LHCN-M2 (cell line): ENCODE measurements at regions not wholly inside any gene's neighbourhood (a gene's known extent, or its start where the extent isn't known, plus 50 kb on each side); places are given as distances from the start of the nearest gene placed in this dataset.

Experiments used
- DNase-seq: peaks from one replicate; pipeline ENCODE4 v3.0.0-alpha.2; 2012; ENCODE audit warnings: low read depth

- no peak for DNase-seq
Observed at GRCh38 chr7:12783421-12784095, 96.1 kb downstream of the ARL4A start.

- DNase-seq, result no peak
Observed at GRCh38 chr7:12785473-12785872, 98.0 kb downstream of the ARL4A start.

GRCh38 chr7:12786494-12786893 is 99.1 kb downstream of the ARL4A start:
- DNase-seq, result no peak

- no peak for DNase-seq
Observed at GRCh38 chr7:12788171-12788570, 100.7 kb downstream of the ARL4A start.

GRCh38 chr7:12788591-12788990 is 101.2 kb downstream of the ARL4A start:
- DNase-seq, result no peak

- DNase-seq, result no peak
Observed at GRCh38 chr7:12794722-12795302, 107.4 kb downstream of the ARL4A start.

- no peak for DNase-seq
Observed at GRCh38 chr7:12796397-12797127, 109.1 kb downstream of the ARL4A start.

GRCh38 chr7:12800486-12800885 is 113.1 kb downstream of the ARL4A start:
- peak; percentile 11 for DNase-seq

- no peak for DNase-seq
Observed at GRCh38 chr7:12801107-12801506, 113.7 kb downstream of the ARL4A start.

GRCh38 chr7:12802070-12802469 is 114.6 kb downstream of the ARL4A start:
- no peak for DNase-seq

GRCh38 chr7:12803542-12803941 is 116.1 kb downstream of the ARL4A start:
- no peak for DNase-seq

- no peak for DNase-seq
Observed at GRCh38 chr7:12805518-12805928, 118.1 kb downstream of the ARL4A start.

GRCh38 chr7:12805957-12806356 is 118.5 kb downstream of the ARL4A start:
- no peak for DNase-seq

- peak; percentile 5 for DNase-seq
Observed at GRCh38 chr7:12809476-12809875, 122.0 kb downstream of the ARL4A start.

- DNase-seq, result no peak
Observed at GRCh38 chr7:12812111-12812510, 124.7 kb downstream of the ARL4A start.

- no peak for DNase-seq
Observed at GRCh38 chr7:12814107-12814506, 126.7 kb downstream of the ARL4A start.

- DNase-seq, result no peak
Observed at GRCh38 chr7:12814828-12815227, 127.4 kb downstream of the ARL4A start.

- no peak for DNase-seq
Observed at GRCh38 chr7:12815426-12815825, 128.0 kb downstream of the ARL4A start.

- DNase-seq, result no peak
Observed at GRCh38 chr7:12815871-12816270, 128.4 kb downstream of the ARL4A start.

GRCh38 chr7:12820777-12821176 is 133.3 kb downstream of the ARL4A start:
- DNase-seq, result no peak

GRCh38 chr7:12821746-12822145 is 134.3 kb downstream of the ARL4A start:
- no peak for DNase-seq

GRCh38 chr7:12826079-12826478 is 138.6 kb downstream of the ARL4A start:
- DNase-seq, result no peak
